H9 (cell line): ENCODE measurements at regions not wholly inside any gene's neighbourhood (a gene's known extent, or its start where the extent isn't known, plus 50 kb on each side); places are given as distances from the start of the nearest gene placed in this dataset.

Source experiments
- DNase-seq: peaks from one replicate; pipeline ENCODE4 v3.0.0-alpha.2; 2017
- H2AFZ ChIP-seq: one replicate; pipeline ENCODE4 v1.6.1; 2013; ENCODE audit warnings: mild to moderate bottlenecking, low read length, control low read depth, moderate library complexity
- H2AK5ac ChIP-seq: 2 replicates; pipeline ENCODE4 v1.6.1; 2013; ENCODE audit warnings: low read length, control low read depth, mixed read lengths; ENCODE audit not compliant: insufficient read length
- H2BK120ac ChIP-seq: one replicate; pipeline ENCODE4 v1.6.1; 2013; ENCODE audit warnings: low read depth, mild to moderate bottlenecking, low read length, control low read depth, inconsistent platforms; ENCODE audit not compliant: poor library complexity, severe bottlenecking
- H2BK12ac ChIP-seq: 2 replicates; pipeline ENCODE4 v1.6.1; 2013; ENCODE audit warnings: low read length, control low read depth, mixed read lengths, low read depth; ENCODE audit not compliant: insufficient read length
- H2BK15ac ChIP-seq: 2 replicates; pipeline ENCODE4 v1.6.1; 2013; ENCODE audit warnings: low read depth, low read length, control low read depth
- H2BK20ac ChIP-seq: one replicate; pipeline ENCODE4 v1.6.1; 2013; ENCODE audit warnings: low read depth, mild to moderate bottlenecking, low read length, control low read depth, inconsistent platforms; ENCODE audit not compliant: poor library complexity, severe bottlenecking
- H2BK5ac ChIP-seq: 2 replicates; pipeline ENCODE4 v1.6.1; 2013; ENCODE audit warnings: low read length, control low read depth, mixed read lengths; ENCODE audit not compliant: insufficient read length
- H3K14ac ChIP-seq: 2 replicates; pipeline ENCODE4 v1.6.1; 2013; ENCODE audit warnings: low read length, control low read depth; ENCODE audit not compliant: insufficient read depth
- H3K18ac ChIP-seq: 2 replicates; pipeline ENCODE4 v1.6.1; 2013; ENCODE audit warnings: low read depth, mild to moderate bottlenecking, mixed read lengths, low read length, control low read depth; ENCODE audit not compliant: insufficient read length
- H3K23ac ChIP-seq: 2 replicates; pipeline ENCODE4 v1.6.1; 2013; ENCODE audit warnings: low read length, control low read depth, mixed read lengths, low read depth; ENCODE audit not compliant: insufficient read length
- H3K23me2 ChIP-seq: 2 replicates; pipeline ENCODE4 v1.6.1; 2013; ENCODE audit warnings: low read depth, mild to moderate bottlenecking, mixed read lengths, low read length, control low read depth; ENCODE audit not compliant: insufficient read length, poor library complexity, severe bottlenecking
- H3K27ac ChIP-seq: 2 replicates; pipeline ENCODE4 v1.5.1; 2013; ENCODE audit warnings: low read length, control low read depth, mixed read lengths, low read depth; ENCODE audit not compliant: insufficient read length
- H3K27me3 ChIP-seq: 2 replicates; pipeline ENCODE4 v1.6.1; 2013; ENCODE audit warnings: low read length, control low read depth, inconsistent platforms; ENCODE audit not compliant: insufficient read depth
- H3K4ac ChIP-seq: 2 replicates; pipeline ENCODE4 v1.6.1; 2013; ENCODE audit warnings: low read depth, mild to moderate bottlenecking, control low read depth, inconsistent platforms, low read length, moderate library complexity
- H3K4me1 ChIP-seq: 2 replicates; pipeline ENCODE4 v1.6.1; 2013; ENCODE audit warnings: low read length, control low read depth, inconsistent platforms; ENCODE audit not compliant: insufficient read depth
- H3K4me2 ChIP-seq: 2 replicates; pipeline ENCODE4 v1.6.1; 2013; ENCODE audit warnings: low read length, control low read depth, mixed read lengths; ENCODE audit not compliant: insufficient read length, insufficient read depth
- H3K56ac ChIP-seq: 2 replicates; pipeline ENCODE4 v1.6.1; 2013; ENCODE audit warnings: low read depth, mild to moderate bottlenecking, mixed read lengths, low read length, control low read depth; ENCODE audit not compliant: insufficient read length
- H3K79me1 ChIP-seq: 2 replicates; pipeline ENCODE4 v1.6.1; 2013; ENCODE audit warnings: low read depth, mild to moderate bottlenecking, moderate library complexity, low read length, control low read depth, inconsistent platforms; ENCODE audit not compliant: insufficient read depth, poor library complexity, severe bottlenecking
- H3K79me2 ChIP-seq: 2 replicates; pipeline ENCODE4 v1.6.1; 2013; ENCODE audit warnings: low read length, control low read depth, inconsistent platforms; ENCODE audit not compliant: insufficient read depth
- H3K9ac ChIP-seq: 2 replicates; pipeline ENCODE4 v1.6.1; 2013; ENCODE audit warnings: low read length, control low read depth, mixed read lengths; ENCODE audit not compliant: insufficient read length; ENCODE audit errors: extremely low read depth
- H3K9me3 ChIP-seq: one replicate; pipeline ENCODE4 v1.6.1; 2013; ENCODE audit warnings: low read depth, low read length, inconsistent platforms; ENCODE audit not compliant: control insufficient read depth
- H3T11ph ChIP-seq: one replicate; pipeline ENCODE4 v1.6.1; 2013; ENCODE audit warnings: mild to moderate bottlenecking, low read length, control low read depth, inconsistent platforms
- H4K20me1 ChIP-seq: one replicate; pipeline ENCODE4 v1.6.1; 2013; ENCODE audit not compliant: control insufficient read depth, insufficient read length, insufficient read depth
- H4K5ac ChIP-seq: 2 replicates; pipeline ENCODE4 v1.6.1; 2013; ENCODE audit warnings: low read depth, mild to moderate bottlenecking, mixed read lengths, low read length, control low read depth; ENCODE audit not compliant: insufficient read length
- H4K8ac ChIP-seq: replicated peaks from 2 replicates; pipeline ENCODE4 v1.6.1; 2013; ENCODE audit warnings: low read length, control low read depth, mixed read lengths, low read depth; ENCODE audit not compliant: insufficient read length
- H4K91ac ChIP-seq: 2 replicates; pipeline ENCODE4 v1.6.1; 2013; ENCODE audit warnings: low read depth, mild to moderate bottlenecking, moderate library complexity, mixed read lengths, low read length, control low read depth; ENCODE audit not compliant: insufficient read length
- H3K27ac Mint-ChIP-seq, 3 experiments: 2 replicates in 2 of 3; 3 replicates in 1 of 3; pipeline ENCODE4 v1.8.0; 2020 to 2021; ENCODE audit warnings: mixed read lengths in 3 of 3, mild to moderate bottlenecking in 1 of 3, moderate library complexity in 1 of 3
- H3K27me3 Mint-ChIP-seq: 2 replicates; pipeline ENCODE4 v1.8.0; 2021; ENCODE audit warnings: low read depth, mild to moderate bottlenecking, moderate library complexity, mixed read lengths
- H3K36me3 Mint-ChIP-seq, 3 experiments: 2 replicates in 2 of 3; 3 replicates in 1 of 3; pipeline ENCODE4 v1.8.0; 2020 to 2021; ENCODE audit warnings: low read depth in 3 of 3, mixed read lengths in 3 of 3; ENCODE audit not compliant: insufficient read depth in 1 of 3
- H3K4me1 Mint-ChIP-seq, 2 experiments: 2 replicates each; pipeline ENCODE4 v1.8.0; 2020; ENCODE audit warnings: mixed read lengths in 2 of 2
- H3K4me3 Mint-ChIP-seq, 2 experiments: 2 replicates in 1 of 2; 3 replicates in 1 of 2; pipeline ENCODE4 v1.8.0; 2020 to 2021; ENCODE audit warnings: mild to moderate bottlenecking in 2 of 2, mixed read lengths in 2 of 2, moderate library complexity in 1 of 2
- H3K9me3 Mint-ChIP-seq, 2 experiments: 2 replicates in 1 of 2; 3 replicates in 1 of 2; pipeline ENCODE4 v1.8.0; 2020; ENCODE audit warnings: mild to moderate bottlenecking in 2 of 2, mixed read lengths in 2 of 2, moderate library complexity in 1 of 2
- CTCF ChIP-seq: fragments of 200-600 bp; sonication (generic); conservative IDR thresholded peaks from 3 replicates; pipeline ENCODE4 v1.8.0; 2021; ENCODE audit warnings: antibody characterized with exemption, mild to moderate bottlenecking
- WGBS: extraction: QIAGEN DNeasy Blood & Tissue Kit; methylation state at CpG from one replicate; pipeline ENCODE4 v1.1.7; 2013; ENCODE audit warnings: missing lambda C conversion rate, low lambda C conversion rate, mixed read lengths; ENCODE audit not compliant: insufficient read length; ENCODE audit errors: extremely low coverage; 5-methylcytosine and 5-hydroxymethylcytosine counted together

- Histone ChIP-seq H4K91ac (no peak overlapping the region), H3K4me1 (no peaks in the 10 kb centered on the region; the same call in 1 of the 2 replicates), H3K56ac (no peak overlapping the region), H2AFZ (no peak overlapping the region), H4K5ac (no peak overlapping the region), H2BK15ac (no peak overlapping the region), H3K18ac (no peak overlapping the region), H2BK120ac (no peak overlapping the region), H3K4ac (no peak overlapping the region), H3K23me2 (no peaks in the 10 kb centered on the region), H3K27me3 (no peaks in the 10 kb centered on the region), H4K8ac (no peak overlapping the region), H3K79me2 (no peaks in the 10 kb centered on the region), H3K79me1 (no peaks in the 10 kb centered on the region), H3K23ac (no peak overlapping the region), H3K27ac (no peak overlapping the region), H2BK20ac (no peak overlapping the region), H3T11ph (no peak overlapping the region), H3K14ac (no peak overlapping the region), H2BK12ac (no peak overlapping the region), H3K9me3 (no peaks in the 10 kb centered on the region), H4K20me1 (no peaks in the 10 kb centered on the region), H3K4me2 (no peak overlapping the region), H2AK5ac (no peak overlapping the region), H2BK5ac (no peak overlapping the region), H3K9ac (no peak overlapping the region)
- no peaks in the 10 kb centered on the region for H3K9me3 Mint-ChIP-seq
- no peak overlapping the region; a peak in 1 of 7 replicates for H3K27ac Mint-ChIP-seq
- no peak for TF ChIP-seq CTCF
- no peaks in the 10 kb centered on the region; the same call in none of the 2 replicates for H3K27me3 Mint-ChIP-seq
- no peak for DNase-seq
- no peaks in the 10 kb centered on the region for H3K36me3 Mint-ChIP-seq
- WGBS, result no CpG with 5 or more reads among the region's 24 CpGs
- H3K4me3 Mint-ChIP-seq, result no peak overlapping the region
- H3K4me1 Mint-ChIP-seq, result peaks cover 11 to 12% of the 10 kb centered on the region in 2 experiments
Measured at GRCh38 chr20:47950913-47951283, 165.6 kb upstream of the SULF2 start.
